HCEC 1CT (cell line): ENCODE measurements at regions not wholly inside any gene's neighbourhood (a gene's known extent, or its start where the extent isn't known, plus 50 kb on each side); places are given as distances from the start of the nearest gene placed in this dataset.

Experiments used
- DNase-seq: peaks from one replicate; pipeline ENCODE4 v3.0.0-alpha.2; 2017

GRCh38 chr6:127022302-127022701 lies 96.2 kb upstream of the RSPO3 start:
- DNase-seq, result no peak

DNA sequence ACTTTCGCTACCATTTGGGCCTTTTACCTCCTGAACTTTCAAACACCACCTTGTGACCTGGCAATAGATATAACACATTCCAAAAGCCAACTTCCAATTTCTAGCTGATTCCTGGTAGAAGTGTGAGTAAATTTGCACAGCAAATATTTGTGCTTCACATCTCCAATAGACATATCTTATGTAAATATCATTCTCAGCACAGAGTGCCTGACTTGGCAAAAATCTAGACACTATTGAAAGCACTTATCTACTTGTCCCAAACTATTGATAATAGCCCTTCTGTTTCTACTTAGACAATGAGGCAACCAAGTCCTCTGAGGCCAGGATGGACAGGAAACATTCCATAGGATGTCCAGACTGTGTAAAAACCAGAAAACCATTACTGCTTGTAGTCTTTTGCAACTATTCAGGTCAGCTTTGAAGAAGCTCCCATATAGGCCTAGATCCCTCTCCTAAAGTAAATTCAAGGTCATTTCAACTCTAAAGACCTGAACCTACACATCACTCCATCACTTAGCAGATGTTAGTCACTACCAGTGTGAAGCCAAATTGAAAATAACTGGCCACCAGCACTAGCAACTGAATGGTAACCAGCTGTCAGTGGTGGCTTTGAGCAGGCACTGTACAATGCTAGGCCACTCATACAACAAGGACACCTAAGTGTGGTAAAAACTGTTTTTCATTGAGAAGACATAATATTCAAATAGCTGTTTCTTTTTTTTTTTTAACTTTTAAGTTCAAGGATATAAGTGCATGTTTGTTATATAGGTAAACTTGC lies 95.3 kb upstream of the RSPO3 start:
- DNase-seq, result no peak

DNA sequence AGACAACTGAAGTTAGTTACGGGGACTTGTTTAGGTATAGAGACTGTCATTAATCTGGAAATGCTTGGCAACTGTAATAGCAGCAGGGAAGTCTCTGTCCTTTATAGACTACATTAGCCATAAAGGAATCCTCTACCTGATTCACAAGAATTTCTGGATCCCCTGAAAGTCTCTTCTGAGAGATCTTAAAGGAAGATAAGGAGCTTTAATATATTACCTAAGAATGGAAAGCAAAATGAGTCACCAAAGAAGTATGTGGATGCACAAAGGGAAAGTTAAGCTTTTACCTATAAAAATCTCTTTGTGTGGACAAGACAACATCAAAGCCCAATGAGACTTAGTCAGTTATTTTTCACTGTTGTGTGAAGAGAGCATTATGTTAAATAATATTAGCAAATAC lies 92.2 kb upstream of the RSPO3 start:
- DNase-seq, result peak; percentile 12

GRCh38 chr6:127030111-127030510 lies 88.4 kb upstream of the RSPO3 start:
- DNase-seq, result no peak

DNA sequence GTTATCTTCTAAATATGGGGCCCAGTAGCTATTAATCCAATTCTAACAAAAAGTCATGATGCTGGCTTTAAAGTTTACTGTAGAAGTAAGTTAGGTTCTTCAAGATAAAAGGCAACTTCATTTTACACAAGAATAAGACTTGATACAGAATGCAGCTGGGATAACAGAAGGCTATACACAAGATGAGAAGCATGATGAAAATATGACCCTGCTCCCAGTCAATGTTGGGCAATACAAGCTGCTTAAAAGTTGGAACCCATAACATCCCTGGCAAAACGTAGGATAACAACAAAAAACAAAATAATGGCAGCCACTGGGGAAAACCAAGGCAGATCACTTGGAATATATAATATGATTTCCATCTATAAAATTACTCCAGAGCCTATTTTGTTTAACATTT lies 87.6 kb upstream of the RSPO3 start:
- no peak for DNase-seq

DNA sequence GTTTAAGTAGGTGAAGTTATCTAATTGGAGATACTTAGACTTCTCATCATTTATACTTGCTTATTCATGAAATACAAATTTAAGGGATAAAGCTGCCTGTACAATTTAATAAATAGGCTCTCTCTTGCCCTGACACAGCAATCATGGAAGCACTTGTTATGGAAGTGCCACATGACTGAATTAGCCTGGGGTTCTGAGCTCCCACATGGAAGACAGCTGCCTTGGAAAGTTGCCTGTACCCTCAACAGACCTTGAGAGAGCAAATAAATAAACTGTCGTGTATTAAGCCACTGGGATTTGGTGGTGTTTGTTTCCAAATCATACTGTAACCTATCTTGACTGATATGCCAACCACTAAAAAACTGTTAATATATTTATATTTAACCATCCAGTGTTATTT lies 87.0 kb upstream of the RSPO3 start:
- DNase-seq, result peak; percentile 5

- no peak for DNase-seq
Observed at GRCh38 chr6:127032971-127033370, 85.5 kb upstream of the RSPO3 start.

- DNase-seq, result peak; percentile 69
Observed at GRCh38 chr6:127051571-127052260, 66.8 kb upstream of the RSPO3 start.

- peak; percentile 70 for DNase-seq
Observed at GRCh38 chr6:127053032-127053874, 65.2 kb upstream of the RSPO3 start.

DNA sequence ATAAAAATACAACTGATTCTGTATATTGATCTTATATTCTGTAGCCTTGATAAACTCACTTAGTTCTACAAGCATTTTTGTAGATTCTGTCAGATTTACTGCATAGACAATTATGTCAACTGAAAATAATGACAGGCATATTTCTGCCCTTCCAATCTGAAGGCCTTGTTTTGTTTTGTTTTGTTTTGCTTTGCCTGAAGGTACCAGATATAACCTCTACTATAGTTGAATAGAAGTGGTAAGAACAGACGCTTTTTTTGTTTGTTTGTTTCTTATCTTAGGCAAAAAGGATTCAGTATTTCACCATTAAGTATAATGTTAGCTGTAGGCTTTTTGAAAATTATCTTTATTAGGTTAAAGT lies 64.6 kb upstream of the RSPO3 start:
- DNase-seq, result no peak

- peak; percentile 72 for DNase-seq
Observed at GRCh38 chr6:127058027-127058426, 60.4 kb upstream of the RSPO3 start.

GRCh38 chr6:127058936-127059335 lies 59.5 kb upstream of the RSPO3 start:
- DNase-seq, result no peak
